H1 (cell line): ENCODE measurements at regions not wholly inside any gene's neighbourhood (a gene's known extent, or its start where the extent isn't known, plus 50 kb on each side); places are given as distances from the start of the nearest gene placed in this dataset.

Experiments used
- CTCF ChIA-PET: fragments of 300-600 bp; sonication (Branson Sonifier 250); formaldehyde crosslinking; loops from one replicate; lab custom pipeline; 2021; ENCODE audit not compliant: partially characterized antibody; lab: Charles Lee
- POLR2A ChIA-PET: fragments of 300-600 bp; sonication (Branson Sonifier 250); formaldehyde crosslinking; loops from one replicate; lab custom pipeline; 2021; ENCODE audit warnings: inconsistent platforms; ENCODE audit not compliant: partially characterized antibody; lab: Charles Lee
- DNase-seq, 2 experiments: peaks; one replicate each; pipeline versions ENCODE4 v3.0.0 to v3.0.0-alpha.2; 2010 to 2022; ENCODE audit warnings: low spot score in 2 of 2, low read depth in 1 of 2, mixed read lengths in 1 of 2
- FAIRE-seq: peaks from 2 replicates; lab custom pipeline; 2011; peaks lifted over from hg19 to GRCh38; lab: Jason Lieb, UNC
- H2AFZ ChIP-seq: 2 replicates; pipeline ENCODE4 v1.8.1; 2012; ENCODE audit warnings: low read length, inconsistent platforms
- H2AK5ac ChIP-seq: 2 replicates; pipeline ENCODE4 v1.6.1; 2013; ENCODE audit warnings: low read depth, low read length
- H2BK120ac ChIP-seq: replicated peaks from 2 replicates; pipeline ENCODE3; 2013; ENCODE audit warnings: low read depth, low read length, inconsistent platforms
- H2BK12ac ChIP-seq: 2 replicates; pipeline ENCODE4 v1.6.1; 2013; ENCODE audit warnings: low read depth, low read length
- H2BK15ac ChIP-seq: 2 replicates; pipeline ENCODE4 v1.6.1; 2013; ENCODE audit warnings: low read length
- H2BK20ac ChIP-seq: 2 replicates; pipeline ENCODE4 v1.6.1; 2013; ENCODE audit warnings: low read length
- H2BK5ac ChIP-seq: 2 replicates; pipeline ENCODE4 v1.6.1; 2013; ENCODE audit warnings: low read depth, low read length
- H3K14ac ChIP-seq: 2 replicates; pipeline ENCODE4 v1.6.1; 2013; ENCODE audit warnings: inconsistent platforms; ENCODE audit not compliant: insufficient read length
- H3K18ac ChIP-seq: 2 replicates; pipeline ENCODE4 v1.6.1; 2013; ENCODE audit warnings: low read length; ENCODE audit errors: extremely low read depth
- H3K23ac ChIP-seq: 2 replicates; pipeline ENCODE4 v1.6.1; 2013; ENCODE audit warnings: inconsistent platforms; ENCODE audit not compliant: insufficient read length
- H3K23me2 ChIP-seq: 2 replicates; pipeline ENCODE4 v1.6.1; 2013; ENCODE audit warnings: low read depth, low read length
- H3K27ac ChIP-seq: 2 replicates; pipeline ENCODE4 v1.6.1; 2011; ENCODE audit warnings: low read depth, low read length, inconsistent platforms
- H3K27me3 ChIP-seq, 4 experiments: replicated peaks in 1 of 4; 1 replicate in 1 of 4; 2 replicates in 3 of 4; pipeline versions ENCODE4 v1.6.1 to v1.8.1; 2011 to 2013; ENCODE audit warnings: low read length in 3 of 4, mild to moderate bottlenecking in 3 of 4, inconsistent platforms in 2 of 4, mixed read lengths in 2 of 4, moderate library complexity in 1 of 4; ENCODE audit not compliant: control insufficient read depth in 3 of 4, insufficient read depth in 3 of 4; ENCODE audit errors: extremely low read depth in 1 of 4
- H3K36me3 ChIP-seq, 4 experiments: 2 replicates each; pipeline versions ENCODE4 v1.6.1 to v1.8.1; 2011 to 2013; ENCODE audit warnings: mild to moderate bottlenecking in 4 of 4, low read length in 3 of 4, moderate library complexity in 2 of 4, control low read depth in 1 of 4, inconsistent platforms in 1 of 4; ENCODE audit not compliant: insufficient read depth in 4 of 4, control insufficient read depth in 2 of 4
- H3K4ac ChIP-seq: replicated peaks from 2 replicates; pipeline ENCODE3; 2013; ENCODE audit warnings: low read length, low read depth, mixed read lengths, inconsistent platforms; ENCODE audit not compliant: insufficient read length
- H3K4me1 ChIP-seq, 4 experiments: replicated peaks in 1 of 4; 1 replicate in 1 of 4; 2 replicates in 3 of 4; pipeline versions ENCODE4 v1.6.1 to v1.8.1; 2011 to 2013; ENCODE audit warnings: low read length in 3 of 4, inconsistent platforms in 2 of 4, mixed read lengths in 1 of 4; ENCODE audit not compliant: insufficient read depth in 4 of 4, control insufficient read depth in 3 of 4
- H3K4me2 ChIP-seq, 2 experiments: 2 replicates each; pipeline versions ENCODE4 v1.6.1 to v1.8.1; 2011 to 2013; ENCODE audit warnings: low read depth in 2 of 2, low read length in 2 of 2, control low read depth in 1 of 2, inconsistent platforms in 1 of 2, mild to moderate bottlenecking in 1 of 2; ENCODE audit not compliant: insufficient read depth in 1 of 2
- H3K4me3 ChIP-seq, 4 experiments: fragments of 200-600, 300-600 bp in 1 of 4; sonication (generic), shearing (Covaris generic), sonication (Bioruptor Twin) in 1 of 4; 2 replicates each; pipeline versions ENCODE4 v1.5.1 to v1.8.1; 2011 to 2016; ENCODE audit warnings: low read length in 4 of 4, low read depth in 3 of 4, control low read depth in 2 of 4, inconsistent platforms in 2 of 4, mild to moderate bottlenecking in 2 of 4, mixed read lengths in 1 of 4, moderate library complexity in 1 of 4; ENCODE audit not compliant: insufficient read depth in 2 of 4; ENCODE audit errors: extremely low read depth in 1 of 4
- H3K56ac ChIP-seq: replicated peaks from 2 replicates; pipeline ENCODE3; 2013; ENCODE audit warnings: low read depth, mild to moderate bottlenecking, mixed read lengths, low read length, inconsistent platforms; ENCODE audit not compliant: insufficient read length
- H3K79me1 ChIP-seq: 2 replicates; pipeline ENCODE4 v1.6.1; 2013; ENCODE audit warnings: low read depth, low read length, control low read depth
- H3K79me2 ChIP-seq, 2 experiments: 2 replicates each; pipeline versions ENCODE4 v1.6.1 to v1.8.1; 2012 to 2013; ENCODE audit warnings: low read length in 2 of 2, mild to moderate bottlenecking in 2 of 2, inconsistent platforms in 1 of 2; ENCODE audit not compliant: insufficient read depth in 2 of 2, control insufficient read depth in 1 of 2
- H3K9ac ChIP-seq, 4 experiments: replicated peaks in 1 of 4; 1 replicate in 1 of 4; 2 replicates in 3 of 4; pipeline versions ENCODE4 v1.6.1 to v1.8.1; 2011 to 2013; ENCODE audit warnings: low read depth in 3 of 4, low read length in 3 of 4, control low read depth in 2 of 4, mild to moderate bottlenecking in 2 of 4, moderate library complexity in 2 of 4, inconsistent platforms in 1 of 4; ENCODE audit errors: extremely low read depth in 1 of 4
- H3K9me3 ChIP-seq, 2 experiments: 2 replicates each; pipeline versions ENCODE4 v1.6.1 to v1.8.1; 2012 to 2013; ENCODE audit warnings: mild to moderate bottlenecking in 2 of 2, moderate library complexity in 2 of 2, control low read depth in 1 of 2, inconsistent platforms in 1 of 2, low read depth in 1 of 2, low read length in 1 of 2, mixed read lengths in 1 of 2; ENCODE audit not compliant: insufficient read depth in 2 of 2
- H4K20me1 ChIP-seq, 2 experiments: replicated peaks in 1 of 2; 2 replicates each; pipeline versions ENCODE3 to v1.8.1; 2011 to 2013; ENCODE audit warnings: inconsistent platforms in 2 of 2, low read length in 2 of 2, mild to moderate bottlenecking in 1 of 2; ENCODE audit not compliant: insufficient read depth in 2 of 2, control insufficient read depth in 1 of 2
- H4K5ac ChIP-seq: 2 replicates; pipeline ENCODE4 v1.6.1; 2013; ENCODE audit warnings: low read length, low read depth, mixed read lengths, inconsistent platforms; ENCODE audit not compliant: insufficient read length
- H4K8ac ChIP-seq: 2 replicates; pipeline ENCODE4 v1.8.0; 2013; ENCODE audit warnings: mild to moderate bottlenecking, moderate library complexity, low read length, inconsistent platforms; ENCODE audit not compliant: insufficient read depth; ENCODE audit errors: extremely low read depth
- H4K91ac ChIP-seq: replicated peaks from 2 replicates; pipeline ENCODE3; 2013; ENCODE audit warnings: low read length, mixed read lengths, inconsistent platforms; ENCODE audit not compliant: insufficient read length
- MAX ChIP-seq: IDR thresholded peaks from 2 replicates; pipeline ENCODE4 v1.6.1; 2012; ENCODE audit warnings: inconsistent platforms
- SRF ChIP-seq: IDR thresholded peaks from 2 replicates; pipeline ENCODE4 v1.6.1; 2011; ENCODE audit warnings: mild to moderate bottlenecking, low read depth, low read length, moderate library complexity
- TAF7 ChIP-seq: optimal IDR thresholded peaks from 2 replicates; pipeline ENCODE3; 2011; ENCODE audit warnings: low read depth, mild to moderate bottlenecking, inconsistent platforms, low read length, moderate library complexity, borderline replicate concordance

GRCh38 chr13:50424993-50425392 is 409.7 kb downstream of the KCNRG start (continued):
- TF ChIP-seq TAF7 (no peak), SRF (no peak)

GRCh38 chr13:50425772-50426171 is 410.5 kb downstream of the KCNRG start:
- H3K4me2 ChIP-seq = no peak overlapping the region
- H3K4me1 ChIP-seq = peaks cover 0 to 3% (median 0%) of the 10 kb centered on the region in 4 experiments; a peak in 1 of 7 replicates
- no peaks in the 10 kb centered on the region for H3K27me3 ChIP-seq
- H3K27ac ChIP-seq = no peak overlapping the region
- no peaks in the 10 kb centered on the region for H3K36me3 ChIP-seq
- FAIRE-seq (no peak), DNase-seq (no peak)
- no peaks in the 10 kb centered on the region for H3K9me3 ChIP-seq
- no peak overlapping the region for H3K56ac ChIP-seq
- H4K5ac ChIP-seq = no peak overlapping the region
- H3K23me2 ChIP-seq = no peaks in the 10 kb centered on the region
- no peaks in the 10 kb centered on the region for H3K79me1 ChIP-seq
- H3K14ac ChIP-seq = no peak overlapping the region
- H2BK5ac ChIP-seq = no peak overlapping the region
- no peak overlapping the region for H2BK120ac ChIP-seq
- H3K79me2 ChIP-seq = no peaks in the 10 kb centered on the region
- no peak overlapping the region for H3K4me3 ChIP-seq
- H2BK12ac ChIP-seq = no peak overlapping the region
- no peak overlapping the region for H4K8ac ChIP-seq
- H3K23ac ChIP-seq = no peak overlapping the region
- no peaks in the 10 kb centered on the region for H4K20me1 ChIP-seq
- no peak overlapping the region for H3K4ac ChIP-seq
- H2BK15ac ChIP-seq = no peak overlapping the region
- ChIA-PET CTCF (no interaction called here), POLR2A (no interaction called here)
- H2AK5ac ChIP-seq = no peak overlapping the region
- no peak overlapping the region for H2BK20ac ChIP-seq
- H4K91ac ChIP-seq = no peak overlapping the region
- no peak overlapping the region for H3K9ac ChIP-seq
- H3K18ac ChIP-seq = no peak overlapping the region
- no peak overlapping the region for H2AFZ ChIP-seq
- no peak for TF ChIP-seq MAX
